Uterus (tissue), 3 donors: ENCODE measurements at regions not wholly inside any gene's neighbourhood (a gene's known extent, or its start where the extent isn't known, plus 50 kb on each side); places are given as distances from the start of the nearest gene placed in this dataset.
"Not testable (repeated sequence)": the region's sequence is repeated elsewhere in the genome, so short reads cannot be mapped to it uniquely, and the experiment has no call there.

ENCODE experiments used
- DNase-seq, 2 donors: peaks; one replicate each; pipeline ENCODE4 v3.0.0-alpha.2; 2019 to 2020
- H3K27ac ChIP-seq, 2 donors: fragments of 200-600 bp; sonication (generic); 1 replicate in 1 of 2; 2 replicates in 1 of 2; pipeline ENCODE4 v1.5.1; 2016 to 2018
- H3K27me3 ChIP-seq, 2 donors: fragments of 200-600 bp; sonication (generic); one replicate each; pipeline ENCODE4 v1.5.1; 2018 to 2019; ENCODE audit warnings: control low read depth in 1 of 2
- H3K36me3 ChIP-seq, 2 donors: fragments of 200-600 bp; sonication (generic); one replicate each; pipeline ENCODE4 v1.5.1; 2019; ENCODE audit warnings: control low read depth in 1 of 2
- H3K4me1 ChIP-seq, 2 donors: fragments of 200-600 bp; sonication (generic); one replicate each; pipeline ENCODE4 v1.5.1; 2018 to 2019; ENCODE audit warnings: control low read depth in 1 of 2
- H3K4me3 ChIP-seq, 2 donors: fragments of 200-600 bp; sonication (generic); 1 replicate in 1 of 2; 2 replicates in 1 of 2; pipeline ENCODE4 v1.5.1; 2018 to 2019; ENCODE audit warnings: mild to moderate bottlenecking in 1 of 2
- H3K9me3 ChIP-seq, 2 donors: fragments of 200-600 bp; sonication (generic); one replicate each; pipeline ENCODE4 v1.5.1; 2019; ENCODE audit warnings: control low read depth in 1 of 2
- POLR2A ChIP-seq, 2 donors: fragments of 450-650 bp; IDR thresholded peaks; one replicate each; pipeline ENCODE4 v1.6.1; 2016; ENCODE audit warnings: antibody characterized with exemption in 2 of 2, mild to moderate bottlenecking in 1 of 2, moderate library complexity in 1 of 2
- intact Hi-C: fragments of 100-400 bp; cut with DNase I; formaldehyde crosslinking; loops from one replicate; pipeline ENCODE4 v1.15.1; 2023; ENCODE audit warnings: low total_unique reads
- TF ChIP-seq, protein P1 (sequence below), 4 experiments: fragments of 200-600 bp in 2 of 4; fragments of 450-650 bp in 2 of 4; sonication (generic) in 2 of 4; IDR thresholded peaks; one replicate each; pipeline ENCODE4 v1.5.1; 2016 to 2019; ENCODE audit warnings: antibody characterized with exemption in 4 of 4, mild to moderate bottlenecking in 2 of 4, moderate library complexity in 1 of 4
- donor health status: DM: yes; HTN: yes; CAD: no.

- DNase-seq: no peak
- intact Hi-C loops: no loop called here
These were observed 480.8 kb downstream of the SPATA31A7 start for GRCh38 chr9:61670616-61671015.

DNA sequence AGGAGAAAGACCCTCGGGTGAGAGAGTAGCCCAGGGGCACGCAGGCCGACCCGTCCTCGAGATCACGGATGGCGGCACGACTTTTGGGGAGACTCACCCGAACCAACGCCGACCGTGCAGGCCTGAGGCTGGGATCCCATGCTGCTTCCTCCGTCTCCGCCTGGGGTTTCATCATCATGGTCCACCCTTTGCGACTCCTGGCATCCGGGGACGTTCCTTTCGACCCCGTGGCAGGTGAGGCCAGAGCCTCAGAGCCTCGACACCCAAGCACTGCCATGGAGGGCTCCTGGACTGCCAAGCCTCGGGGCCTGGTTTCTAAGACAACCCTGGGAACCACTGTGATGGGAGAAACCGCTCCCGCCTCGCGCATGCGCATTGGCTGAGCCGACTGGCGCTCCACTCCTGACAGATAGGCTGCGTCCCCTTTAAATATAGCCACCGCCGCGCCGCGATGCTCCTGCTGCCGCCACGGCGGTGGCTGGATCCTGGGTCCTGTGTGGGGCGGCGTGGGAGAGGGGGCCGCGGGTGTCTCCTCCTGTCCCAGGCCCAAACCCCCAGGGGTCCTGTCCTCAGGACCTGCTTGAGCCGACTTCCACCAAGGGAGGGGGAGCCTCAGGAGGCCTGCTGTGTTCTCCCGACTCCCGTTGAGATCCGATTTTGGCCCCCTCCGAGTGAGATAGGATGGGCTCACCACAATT, 481.6 kb downstream of the SPATA31A7 start:
- Histone ChIP-seq H3K4me3 (no peak overlapping the region), H3K27ac (no peak overlapping the region), H3K9me3 (no peaks in the 10 kb centered on the region), H3K4me1 (no peaks in the 10 kb centered on the region), H3K36me3 (no peaks in the 10 kb centered on the region), H3K27me3 (no peaks in the 10 kb centered on the region)
- DNase-seq: peak in 1 of 2 donors; percentile 7
- TF ChIP-seq, protein P1, sequence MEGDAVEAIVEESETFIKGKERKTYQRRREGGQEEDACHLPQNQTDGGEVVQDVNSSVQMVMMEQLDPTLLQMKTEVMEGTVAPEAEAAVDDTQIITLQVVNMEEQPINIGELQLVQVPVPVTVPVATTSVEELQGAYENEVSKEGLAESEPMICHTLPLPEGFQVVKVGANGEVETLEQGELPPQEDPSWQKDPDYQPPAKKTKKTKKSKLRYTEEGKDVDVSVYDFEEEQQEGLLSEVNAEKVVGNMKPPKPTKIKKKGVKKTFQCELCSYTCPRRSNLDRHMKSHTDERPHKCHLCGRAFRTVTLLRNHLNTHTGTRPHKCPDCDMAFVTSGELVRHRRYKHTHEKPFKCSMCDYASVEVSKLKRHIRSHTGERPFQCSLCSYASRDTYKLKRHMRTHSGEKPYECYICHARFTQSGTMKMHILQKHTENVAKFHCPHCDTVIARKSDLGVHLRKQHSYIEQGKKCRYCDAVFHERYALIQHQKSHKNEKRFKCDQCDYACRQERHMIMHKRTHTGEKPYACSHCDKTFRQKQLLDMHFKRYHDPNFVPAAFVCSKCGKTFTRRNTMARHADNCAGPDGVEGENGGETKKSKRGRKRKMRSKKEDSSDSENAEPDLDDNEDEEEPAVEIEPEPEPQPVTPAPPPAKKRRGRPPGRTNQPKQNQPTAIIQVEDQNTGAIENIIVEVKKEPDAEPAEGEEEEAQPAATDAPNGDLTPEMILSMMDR (IDR thresholded peaks at IDR 0.05): no peak
- no peak for TF ChIP-seq POLR2A (IDR thresholded peaks at IDR 0.05)
- intact Hi-C loops: no loop called here

More at GRCh38 chr9:61670616-61671015, 480.8 kb downstream of the SPATA31A7 start:
- no peak overlapping the region for H3K27ac ChIP-seq
- no peaks in the 10 kb centered on the region for H3K9me3 ChIP-seq
- no peaks in the 10 kb centered on the region for H3K4me1 ChIP-seq
- no peak for TF ChIP-seq POLR2A (IDR thresholded peaks at IDR 0.05)
- TF ChIP-seq, protein P1 (IDR thresholded peaks at IDR 0.05): no peak
- H3K27me3 ChIP-seq: no peaks in the 10 kb centered on the region
- no peak overlapping the region for H3K4me3 ChIP-seq
- no peaks in the 10 kb centered on the region for H3K36me3 ChIP-seq

DNA sequence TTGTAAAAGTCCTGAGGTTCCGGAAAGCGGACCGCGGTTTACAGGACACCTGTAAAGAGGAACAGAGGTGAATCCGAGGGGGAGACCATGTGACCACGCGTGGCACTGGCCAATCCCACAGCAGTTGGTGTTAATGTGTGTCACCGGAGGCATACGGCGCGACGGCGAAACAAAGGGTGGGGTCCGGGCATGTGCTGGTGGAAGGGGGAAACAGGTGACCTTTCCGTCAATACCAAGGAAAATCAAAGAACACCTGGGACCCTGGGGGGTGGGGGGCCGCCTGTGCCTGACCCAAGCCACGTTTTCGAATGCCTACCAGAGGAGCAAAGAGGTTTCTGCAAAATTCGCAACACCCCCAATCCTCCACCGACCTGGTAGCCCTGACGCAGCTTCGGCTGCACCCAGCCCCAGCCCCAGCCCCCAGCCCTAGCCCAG, 482.3 kb downstream of the SPATA31A7 start:
- H3K4me3 ChIP-seq, H3K27ac ChIP-seq, H3K4me1 ChIP-seq, H3K36me3 ChIP-seq, intact Hi-C loops, H3K27me3 ChIP-seq, H3K9me3 ChIP-seq: not testable (repeated sequence)
- peak in 1 of 2 donors; percentile 3 for DNase-seq

- H3K27ac ChIP-seq, H3K36me3 ChIP-seq, H3K4me1 ChIP-seq, H3K9me3 ChIP-seq, intact Hi-C loops, DNase-seq, H3K27me3 ChIP-seq, H3K4me3 ChIP-seq: not testable (repeated sequence)
These were observed 482.9 kb downstream of the SPATA31A7 start for GRCh38 chr9:61672645-61673167.

GRCh38 chr9:61673247-61673646, 483.4 kb downstream of the SPATA31A7 start:
- Histone ChIP-seq H3K4me3 (no peak overlapping the region), H3K9me3 (no peaks in the 10 kb centered on the region), H3K27ac (no peak overlapping the region), H3K36me3 (no peaks in the 10 kb centered on the region), H3K4me1 (no peaks in the 10 kb centered on the region), H3K27me3 (no peaks in the 10 kb centered on the region)
- DNase-seq: no peak
- TF ChIP-seq, protein P1 (IDR thresholded peaks at IDR 0.05): no peak
- no peak for TF ChIP-seq POLR2A (IDR thresholded peaks at IDR 0.05)
- intact Hi-C loops: no loop called here

DNA sequence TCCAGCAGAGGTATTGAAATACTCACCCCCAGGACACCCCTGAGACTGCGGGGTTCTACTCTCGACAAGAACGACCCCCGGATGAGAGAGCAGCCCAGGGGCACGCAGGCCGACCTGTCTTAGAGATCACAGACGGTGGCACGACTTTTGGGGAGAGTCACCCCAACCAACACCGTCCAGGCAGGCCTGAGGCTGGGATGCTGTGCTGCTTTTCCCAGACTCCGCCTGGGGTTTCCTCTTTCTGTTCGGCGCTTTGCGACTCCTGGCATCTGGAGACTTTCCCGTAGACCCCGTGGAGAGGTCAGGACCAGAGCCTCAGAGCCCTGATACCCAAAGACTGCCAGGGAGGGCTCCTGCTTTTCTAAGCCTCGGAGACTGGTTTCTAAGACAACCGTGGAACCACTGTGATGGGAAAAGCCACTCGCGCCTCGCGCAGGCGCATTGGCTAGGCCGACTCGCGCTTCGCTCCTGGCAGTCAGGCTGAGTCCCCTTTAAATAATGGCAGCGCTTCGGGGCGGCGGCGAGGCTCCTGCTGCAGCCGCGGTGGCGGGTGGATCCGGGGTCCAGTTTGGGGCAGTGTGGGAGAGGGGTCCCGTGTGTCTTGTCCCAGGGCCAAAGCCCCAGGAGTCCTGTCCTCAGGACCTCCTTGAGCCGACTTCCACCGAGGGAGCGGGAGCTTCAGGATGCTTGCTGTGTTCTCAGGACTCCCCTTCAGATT, 484.0 kb downstream of the SPATA31A7 start:
- intact Hi-C loops: no loop called here
- Histone ChIP-seq H3K4me3 (no peak overlapping the region), H3K9me3 (no peaks in the 10 kb centered on the region), H3K4me1 (no peaks in the 10 kb centered on the region), H3K36me3 (no peaks in the 10 kb centered on the region), H3K27ac (no peak overlapping the region), H3K27me3 (no peaks in the 10 kb centered on the region)
- no peak for DNase-seq
- TF ChIP-seq, protein P1 (IDR thresholded peaks at IDR 0.05): no peak
- no peak for TF ChIP-seq POLR2A (IDR thresholded peaks at IDR 0.05)
